ENCODE measurements at regions not wholly inside any gene's neighbourhood (a gene's known extent, or its start where the extent isn't known, plus 50 kb on each side); places are given as distances from the start of the nearest gene placed in this dataset.
"Not testable (repeated sequence)": the region's sequence is repeated elsewhere in the genome, so short reads cannot be mapped to it uniquely, and the experiment has no call there.

- no peak for DNase-seq
Measured at GRCh38 chr2:67571785-67572718, 174.9 kb downstream of the ETAA1 start.

- DNase-seq = no peak
Measured at GRCh38 chr2:67572721-67573435, 175.7 kb downstream of the ETAA1 start.

- no peak for DNase-seq
Measured at GRCh38 chr2:67574230-67574629, 177.1 kb downstream of the ETAA1 start.

GRCh38 chr2:67576226-67576625 lies 179.1 kb downstream of the ETAA1 start:
- no peak for DNase-seq

GRCh38 chr2:67576991-67577390 lies 179.9 kb downstream of the ETAA1 start:
- no peak for DNase-seq

- no peak for DNase-seq
Measured at GRCh38 chr2:67579216-67579615, 182.1 kb downstream of the ETAA1 start.

- DNase-seq = no peak
Measured at GRCh38 chr2:67579806-67580205, 182.7 kb downstream of the ETAA1 start.

- no peak for DNase-seq
Measured at GRCh38 chr2:67581751-67582150, 184.6 kb downstream of the ETAA1 start.

- DNase-seq = no peak
Measured at GRCh38 chr2:67583185-67583584, 186.1 kb downstream of the ETAA1 start.

- no peak for DNase-seq
Measured at GRCh38 chr2:67585400-67585799, 188.3 kb downstream of the ETAA1 start.

- DNase-seq = not testable (repeated sequence)
Measured at GRCh38 chr2:67589121-67589520, 192.0 kb downstream of the ETAA1 start.

GRCh38 chr2:67594522-67594921 lies 197.4 kb downstream of the ETAA1 start:
- DNase-seq = not testable (repeated sequence)

GRCh38 chr2:67596871-67597270 lies 199.7 kb downstream of the ETAA1 start:
- no peak for DNase-seq

GRCh38 chr2:67599561-67599960 lies 202.4 kb downstream of the ETAA1 start:
- no peak for DNase-seq

GRCh38 chr2:67600222-67600871 lies 203.2 kb downstream of the ETAA1 start:
- DNase-seq = no peak

- no peak for DNase-seq
Measured at GRCh38 chr2:67600946-67601345, 203.8 kb downstream of the ETAA1 start.

- no peak for DNase-seq
Measured at GRCh38 chr2:67604360-67604759, 207.2 kb downstream of the ETAA1 start.

- no peak for DNase-seq
Measured at GRCh38 chr2:67612576-67613042, 215.5 kb downstream of the ETAA1 start.

- peak; percentile 24 for DNase-seq
Measured at GRCh38 chr2:67613227-67613626, 216.1 kb downstream of the ETAA1 start.

- DNase-seq = no peak
Measured at GRCh38 chr2:67614454-67614853, 217.3 kb downstream of the ETAA1 start.

- no peak for DNase-seq
Measured at GRCh38 chr2:67616749-67617148, 219.6 kb downstream of the ETAA1 start.

GRCh38 chr2:67619204-67619603 lies 222.1 kb downstream of the ETAA1 start:
- no peak for DNase-seq

- not testable (repeated sequence) for DNase-seq
Measured at GRCh38 chr2:67623741-67624140, 226.6 kb downstream of the ETAA1 start.

Measured in NCI-H1417 treated with DMSO at 0.1 percent for 48 hours (cell line).